NCI-H526 (cell line): ENCODE measurements at regions not wholly inside any gene's neighbourhood (a gene's known extent, or its start where the extent isn't known, plus 50 kb on each side); places are given as distances from the start of the nearest gene placed in this dataset.

ENCODE experiments used
- DNase-seq, 2 experiments: peaks; one replicate each; lab custom pipeline; 2025; lab: John Stamatoyannopoulos, UW

- no peak for DNase-seq
Measured at GRCh38 chr10:56605051-56605450, 244.0 kb upstream of the ZWINT start.

GRCh38 chr10:56604624-56605023, 243.6 kb upstream of the ZWINT start:
- DNase-seq = no peak

GRCh38 chr10:56599201-56599600, 238.1 kb upstream of the ZWINT start:
- DNase-seq = no peak

- peak in 1 of 2 experiments; percentile 20 for DNase-seq
Measured at GRCh38 chr10:56596257-56596656, 235.2 kb upstream of the ZWINT start.

GRCh38 chr10:56593120-56593519, 232.1 kb upstream of the ZWINT start:
- no peak for DNase-seq

- DNase-seq = no peak
Measured at GRCh38 chr10:56586461-56586891, 225.4 kb upstream of the ZWINT start.

GRCh38 chr10:56585447-56586171, 224.6 kb upstream of the ZWINT start:
- DNase-seq = no peak

GRCh38 chr10:56583316-56583715, 222.3 kb upstream of the ZWINT start:
- DNase-seq = no peak

GRCh38 chr10:56567580-56567979, 206.5 kb upstream of the ZWINT start:
- no peak for DNase-seq

- DNase-seq = no peak
Measured at GRCh38 chr10:56561336-56561735, 200.3 kb upstream of the ZWINT start.

- no peak for DNase-seq
Measured at GRCh38 chr10:56551037-56551436, 190.0 kb upstream of the ZWINT start.

GRCh38 chr10:56547163-56547562, 186.1 kb upstream of the ZWINT start:
- peak in 1 of 2 experiments; percentile 1 for DNase-seq

- no peak for DNase-seq
Measured at GRCh38 chr10:56537984-56538383, 176.9 kb upstream of the ZWINT start.

- DNase-seq = no peak
Measured at GRCh38 chr10:56522166-56522565, 161.1 kb upstream of the ZWINT start.

GRCh38 chr10:56508562-56508961, 147.5 kb upstream of the ZWINT start:
- no peak for DNase-seq

- no peak for DNase-seq
Measured at GRCh38 chr10:56507033-56507432, 146.0 kb upstream of the ZWINT start.

GRCh38 chr10:56505555-56505954, 144.5 kb upstream of the ZWINT start:
- DNase-seq = no peak

GRCh38 chr10:56496186-56496486, 135.1 kb upstream of the ZWINT start:
- no peak for DNase-seq

- DNase-seq = no peak
Measured at GRCh38 chr10:56487746-56488145, 126.7 kb upstream of the ZWINT start.

GRCh38 chr10:56481521-56482091, 120.5 kb upstream of the ZWINT start:
- no peak for DNase-seq

- no peak for DNase-seq
Measured at GRCh38 chr10:56472978-56473377, 111.9 kb upstream of the ZWINT start.

GRCh38 chr10:56470701-56471100, 109.6 kb upstream of the ZWINT start:
- no peak for DNase-seq

GRCh38 chr10:56469482-56469881, 108.4 kb upstream of the ZWINT start:
- no peak for DNase-seq

GRCh38 chr10:56466005-56466404, 104.9 kb upstream of the ZWINT start:
- DNase-seq = no peak
